ENCODE measurements at regions not wholly inside any gene's neighbourhood (a gene's known extent, or its start where the extent isn't known, plus 50 kb on each side); places are given as distances from the start of the nearest gene placed in this dataset.
"Not testable (repeated sequence)": the region's sequence is repeated elsewhere in the genome, so short reads cannot be mapped to it uniquely, and the experiment has no call there.

GRCh38 chr21:28381000-28381745 is 611.5 kb downstream of the LTN1 start:
- DNase-seq (ENCODE audit: low spot score); ATAC-seq: not testable (repeated sequence)

DNA sequence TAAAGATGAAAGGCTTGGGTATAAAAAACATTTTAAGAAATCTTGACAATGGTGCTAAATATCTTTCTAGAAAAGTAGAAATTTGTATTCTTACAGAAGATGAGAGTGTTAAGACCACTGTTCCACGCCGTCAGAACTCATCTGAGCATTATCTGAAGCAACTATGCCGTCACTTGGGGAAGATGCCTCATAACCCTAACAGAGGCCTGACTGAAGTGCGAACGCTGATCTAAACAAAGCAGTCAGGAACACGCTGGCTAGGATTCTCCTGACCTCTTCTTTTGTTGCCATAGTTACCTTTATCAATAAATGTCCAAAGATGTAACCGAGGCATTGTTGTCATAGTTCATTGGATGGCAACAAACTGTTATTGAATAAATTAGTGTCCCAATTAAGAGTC is 612.4 kb downstream of the LTN1 start:
- ATAC-seq = no peak
- no peak for DNase-seq (ENCODE audit: low spot score)

DNA sequence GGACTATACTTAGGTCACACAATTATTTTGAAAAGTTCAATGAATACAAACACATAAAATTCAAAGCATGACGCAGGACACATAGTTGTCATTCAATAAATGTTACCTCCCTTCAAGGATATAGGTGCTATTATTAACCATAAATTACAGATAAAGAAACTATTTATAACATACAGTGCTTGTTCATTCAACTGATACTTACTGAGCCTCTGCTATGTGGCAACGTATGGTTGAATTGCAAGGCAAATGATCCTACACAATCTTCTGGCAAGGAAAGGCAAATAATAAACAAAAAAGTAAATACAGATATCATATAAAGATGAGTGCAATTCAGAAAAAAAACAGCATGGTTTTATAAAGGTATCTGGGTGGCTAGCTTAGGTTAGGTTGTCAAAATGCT is 614.7 kb downstream of the LTN1 start:
- DNase-seq (ENCODE audit: low spot score) (no peak), ATAC-seq (no peak)

DNA sequence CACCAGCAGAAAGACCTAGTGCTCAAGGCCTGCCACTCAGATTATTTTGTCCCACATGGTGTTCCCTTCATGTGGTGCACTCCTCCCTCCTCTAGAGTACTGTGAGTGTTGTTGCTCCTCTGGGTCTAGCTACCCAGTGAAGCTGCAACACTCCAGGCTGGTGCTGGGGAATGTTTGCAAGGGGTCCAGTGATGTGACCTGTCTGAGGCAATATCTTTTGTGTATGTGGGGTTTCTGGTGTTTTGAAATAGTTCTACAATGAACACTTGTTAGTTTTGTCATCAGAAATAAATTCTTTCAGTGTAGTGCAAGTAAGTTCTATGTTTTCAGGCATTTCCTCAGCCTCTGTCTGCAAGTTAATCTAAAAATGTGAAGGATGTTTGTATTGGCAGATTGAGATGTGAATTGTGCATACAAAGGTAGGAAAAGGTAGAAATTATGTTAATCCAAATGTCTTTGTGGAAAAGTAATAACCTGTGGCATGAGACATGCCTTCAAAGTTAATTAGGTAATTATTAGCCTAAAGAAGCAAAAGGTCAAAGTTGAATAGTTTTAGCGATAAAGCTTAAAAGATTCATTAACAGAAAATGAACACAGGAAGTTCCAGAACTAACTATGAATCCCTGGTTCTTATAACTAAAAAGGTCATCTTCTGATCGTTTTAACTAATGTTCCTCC is 616.8 kb downstream of the LTN1 start:
- ATAC-seq (peak; percentile 88), DNase-seq (ENCODE audit: low spot score) (peak; percentile 60)

DNA sequence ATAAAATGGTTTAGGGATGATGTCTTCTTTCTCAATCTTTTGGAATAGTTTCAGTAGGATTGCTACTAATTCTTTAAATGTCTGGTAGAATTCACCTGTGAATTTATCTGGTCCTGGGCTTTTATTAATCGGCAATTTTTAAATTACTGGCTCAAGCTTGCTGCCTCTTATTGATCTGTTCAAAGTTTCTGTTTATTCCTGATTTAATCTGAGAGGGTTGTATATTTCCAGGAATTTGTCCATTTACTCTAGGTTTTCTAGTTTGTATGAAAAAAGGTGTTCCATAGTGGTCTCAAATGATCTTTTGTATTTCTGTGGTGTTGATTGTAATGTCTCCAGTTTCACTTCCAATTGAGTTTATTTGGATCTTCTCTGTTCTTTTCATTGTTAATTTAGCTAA is 617.8 kb downstream of the LTN1 start:
- DNase-seq (ENCODE audit: low spot score) = no peak
- peak; percentile 32 for ATAC-seq

GRCh38 chr21:28371713-28372112 is 621.0 kb downstream of the LTN1 start:
- DNase-seq (ENCODE audit: low spot score) = no peak
- ATAC-seq = no peak

DNA sequence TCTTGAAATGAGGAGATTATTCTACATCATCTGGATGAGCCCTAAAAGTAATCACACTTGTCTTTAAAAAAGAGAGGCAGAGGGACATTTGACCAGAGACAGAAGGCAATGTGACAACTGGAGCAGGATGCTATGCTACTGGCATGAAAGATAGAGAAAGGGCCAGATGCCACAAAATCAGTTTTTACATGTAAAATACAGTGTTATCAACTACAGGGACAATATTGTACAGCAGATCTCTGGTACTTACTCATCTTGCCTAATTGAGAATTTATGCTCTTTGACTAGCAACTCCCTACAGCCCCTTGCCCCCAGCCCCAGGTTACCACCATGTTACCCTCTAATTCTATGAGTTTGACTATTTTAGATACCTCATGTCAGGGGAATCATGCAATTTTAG is 633.4 kb downstream of the LTN1 start:
- ATAC-seq = no peak

DNA sequence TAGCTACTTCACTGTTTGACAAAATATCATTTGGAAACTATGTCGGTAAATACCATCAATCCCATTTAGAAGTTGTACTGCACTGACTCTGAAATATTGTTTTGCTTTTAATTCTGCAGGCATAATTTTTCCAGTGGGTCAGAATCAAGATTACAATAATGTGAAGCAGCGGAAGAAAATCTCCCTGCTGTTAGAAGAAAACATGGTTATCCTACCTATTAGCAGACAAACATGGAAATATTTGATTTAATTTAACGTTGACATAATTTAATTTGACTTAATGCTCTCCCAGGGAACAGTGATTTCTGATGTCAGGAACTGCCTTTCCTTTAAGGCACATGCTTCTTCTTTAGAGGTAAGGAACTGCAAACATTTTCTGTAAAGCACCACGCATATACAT is 634.0 kb downstream of the LTN1 start:
- no peak for DNase-seq (ENCODE audit: low spot score)
- no peak for ATAC-seq

More for the DNA sequence above, 633.4 kb downstream of the LTN1 start:
- no peak for DNase-seq (ENCODE audit: low spot score)

DNA sequence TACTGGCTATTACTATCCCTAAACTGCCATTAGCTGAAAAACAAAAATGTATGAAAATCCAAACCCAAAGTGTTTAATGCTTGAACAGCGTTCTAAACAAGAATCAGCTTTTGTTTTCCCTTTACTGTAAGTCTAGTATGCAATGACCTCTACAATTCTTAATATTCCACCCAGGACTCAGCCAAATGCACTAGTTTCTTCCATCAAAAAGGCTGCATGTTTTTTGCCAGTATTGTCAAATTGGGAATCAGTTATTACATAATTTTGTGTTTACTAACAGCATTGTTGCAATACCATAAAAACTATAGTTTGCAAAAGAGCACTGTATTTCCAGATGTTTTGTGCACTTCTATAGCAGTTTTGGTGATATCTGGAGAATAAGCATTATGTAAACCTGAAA is 634.5 kb downstream of the LTN1 start:
- ATAC-seq (no peak), DNase-seq (ENCODE audit: low spot score) (no peak)

- ATAC-seq = no peak
- no peak for DNase-seq (ENCODE audit: low spot score)
These were observed 634.9 kb downstream of the LTN1 start for GRCh38 chr21:28357743-28358142.

DNA sequence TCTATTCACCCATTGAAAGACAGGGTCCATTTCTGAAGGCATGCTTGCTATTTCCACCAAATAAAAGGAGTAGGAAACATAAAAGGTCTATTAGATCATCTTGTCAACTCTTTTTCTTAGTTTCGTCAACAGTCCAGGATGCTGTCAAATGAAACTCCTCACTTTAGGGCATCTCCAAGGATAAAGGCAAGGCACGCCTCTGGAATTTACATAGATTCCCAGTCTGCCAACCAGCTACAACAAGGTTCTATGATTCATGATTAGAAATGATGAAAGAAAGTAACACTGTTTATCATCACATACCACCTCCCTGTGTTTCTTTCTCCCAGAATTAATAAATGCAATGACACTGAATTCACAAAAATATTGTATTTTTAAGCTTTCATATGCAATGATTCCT is 636.3 kb downstream of the LTN1 start:
- ATAC-seq = no peak
- no peak for DNase-seq (ENCODE audit: low spot score)

DNA sequence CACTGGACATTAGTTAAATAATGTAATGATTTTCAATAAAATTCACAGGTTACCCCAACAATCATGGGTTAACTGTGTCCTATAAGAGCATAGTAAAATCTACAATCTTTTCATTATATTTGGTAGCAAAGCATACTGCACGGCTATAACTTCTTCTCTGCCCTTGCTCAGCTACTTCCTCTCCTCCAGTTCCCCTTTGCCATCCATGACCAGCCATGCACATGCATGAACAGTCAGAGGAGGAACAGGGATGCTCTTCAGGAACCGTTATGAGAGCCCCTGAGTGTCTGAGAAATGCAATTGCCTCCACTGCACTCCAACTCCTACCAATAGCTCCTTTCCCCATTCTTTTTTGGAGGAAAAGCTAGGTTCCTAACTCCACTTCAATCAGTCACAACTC is 646.7 kb downstream of the LTN1 start:
- DNase-seq (ENCODE audit: low spot score) (no peak), ATAC-seq (no peak)

GRCh38 chr21:28344985-28345384 is 647.7 kb downstream of the LTN1 start:
- DNase-seq (ENCODE audit: low spot score) (no peak), ATAC-seq (no peak)

GRCh38 chr21:28342212-28342810 is 650.4 kb downstream of the LTN1 start:
- ATAC-seq = no peak
- DNase-seq (ENCODE audit: low spot score) = no peak

DNA sequence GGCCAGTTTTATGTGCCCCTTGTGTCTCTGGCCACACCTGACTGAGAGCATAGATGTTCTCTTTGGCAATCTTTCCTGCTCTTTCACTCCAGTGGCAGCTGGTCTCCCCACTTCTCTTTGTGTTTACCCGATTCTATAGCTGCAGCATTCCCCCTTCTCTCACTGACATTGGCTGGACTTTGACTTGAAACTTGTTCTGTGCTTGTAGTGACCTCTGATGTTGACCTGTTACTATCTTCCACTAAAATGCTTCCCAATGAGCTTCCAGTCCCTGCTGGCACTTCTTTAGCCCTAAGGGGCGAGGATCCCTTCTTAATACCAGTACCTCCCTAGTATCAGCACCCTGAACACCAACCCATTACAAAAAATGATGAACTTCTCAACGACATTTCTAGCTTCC is 653.3 kb downstream of the LTN1 start:
- ATAC-seq (peak; percentile 65), DNase-seq (ENCODE audit: low spot score) (no peak)

DNA sequence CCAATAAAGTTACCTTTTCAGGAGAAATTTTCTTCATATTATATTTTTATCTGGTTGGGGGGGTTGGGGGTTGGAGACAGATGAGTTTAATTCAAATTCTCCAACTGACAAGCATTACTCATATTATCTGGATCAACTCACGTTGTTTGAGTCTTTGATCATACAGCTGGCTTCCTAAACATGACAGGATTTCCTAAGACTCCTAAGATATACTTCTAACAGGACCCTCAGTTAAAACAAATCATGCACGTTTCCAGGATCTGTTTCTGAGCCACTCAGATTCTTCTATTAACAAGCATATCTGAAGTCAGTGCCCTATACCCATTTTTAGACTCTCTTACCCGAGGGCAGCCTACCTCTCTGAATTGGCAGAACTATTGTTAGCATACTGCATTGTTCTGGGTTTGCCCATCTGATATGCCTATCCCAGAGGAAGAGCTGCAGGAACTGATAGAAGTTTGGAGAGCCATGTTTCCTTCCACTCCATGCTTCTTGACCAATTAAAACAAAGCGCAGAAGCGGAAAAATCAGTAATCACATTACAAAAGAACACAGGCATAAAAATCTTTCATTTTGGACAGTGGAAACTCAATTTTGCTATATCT is 653.9 kb downstream of the LTN1 start:
- ATAC-seq = peak; percentile 51
- no peak for DNase-seq (ENCODE audit: low spot score)

DNA sequence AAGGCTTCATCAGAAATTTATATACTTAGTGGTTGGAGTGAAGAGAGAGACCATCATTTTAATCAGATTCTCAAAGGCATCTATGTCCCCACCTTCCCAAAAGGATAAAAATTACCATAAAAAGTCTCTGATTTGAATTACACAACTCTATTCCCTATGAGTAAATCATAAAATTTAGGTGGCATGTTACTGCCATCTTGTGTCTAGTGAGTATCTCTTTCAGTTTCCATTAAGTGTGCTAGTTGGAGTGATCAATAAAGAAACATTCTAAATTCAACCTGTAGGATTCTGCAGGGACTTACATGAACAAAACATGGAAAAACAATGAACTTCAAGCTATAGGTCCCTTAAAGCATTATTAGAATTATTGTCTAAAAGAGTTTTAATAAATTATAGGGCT is 655.4 kb downstream of the LTN1 start:
- ATAC-seq = peak; percentile 83

GRCh38 chr21:28336314-28336713 is 656.4 kb downstream of the LTN1 start:
- DNase-seq (ENCODE audit: low spot score) (no peak), ATAC-seq (peak; percentile 79)

More for the DNA sequence above, 655.4 kb downstream of the LTN1 start:
- no peak for DNase-seq (ENCODE audit: low spot score)

DNA sequence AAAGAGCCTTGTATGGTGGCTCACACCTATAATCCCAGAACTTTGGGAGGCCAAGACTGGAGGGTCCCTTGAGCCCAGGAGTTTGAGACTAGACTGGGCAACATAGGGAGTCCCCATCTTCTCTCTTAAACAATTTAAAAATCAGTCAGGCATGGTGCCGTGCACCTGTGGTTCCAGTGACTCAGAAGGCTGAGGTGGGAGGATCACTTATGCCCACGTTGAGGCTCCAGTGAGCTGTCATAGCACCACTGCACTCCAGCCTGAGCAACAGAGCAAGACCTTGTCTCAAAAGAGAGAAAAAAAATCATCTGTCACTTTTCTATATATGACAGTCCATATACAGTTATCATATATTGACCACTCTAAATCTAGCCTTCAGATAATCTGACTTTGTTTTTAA is 658.3 kb downstream of the LTN1 start:
- no peak for DNase-seq (ENCODE audit: low spot score)
- ATAC-seq = no peak

DNA sequence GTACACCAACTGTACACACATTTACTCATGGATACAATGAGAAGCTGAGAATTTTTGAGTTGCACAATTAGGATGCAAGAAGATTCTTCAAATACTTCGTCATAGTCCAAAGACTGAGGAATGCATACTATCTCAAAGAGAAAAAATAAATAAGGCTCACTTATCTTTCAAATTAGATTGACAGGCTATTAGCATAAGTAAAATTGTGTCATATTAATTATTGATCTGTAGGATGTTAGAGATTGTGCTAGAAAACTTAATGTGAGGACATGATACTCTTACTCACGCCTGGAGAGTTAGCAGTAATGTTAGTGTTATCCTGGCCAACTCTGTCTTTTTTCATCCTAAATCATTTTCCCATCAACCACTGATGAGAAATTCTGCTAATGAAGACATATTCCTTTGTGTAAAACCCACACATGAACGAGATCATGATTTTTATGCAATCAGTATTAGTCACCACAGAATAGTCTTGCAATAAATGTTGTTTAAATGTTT is 659.0 kb downstream of the LTN1 start:
- DNase-seq (ENCODE audit: low spot score) = no peak
- ATAC-seq = no peak

GRCh38 chr21:28332796-28333195 is 659.9 kb downstream of the LTN1 start:
- ATAC-seq (no peak), DNase-seq (ENCODE audit: low spot score) (no peak)

GRCh38 chr21:28325618-28326017 is 667.1 kb downstream of the LTN1 start:
- DNase-seq (ENCODE audit: low spot score) (no peak), ATAC-seq (no peak)
